T47D (cell line): ENCODE measurements at regions not wholly inside any gene's neighbourhood (a gene's known extent, or its start where the extent isn't known, plus 50 kb on each side); places are given as distances from the start of the nearest gene placed in this dataset.
"Not testable (repeated sequence)": the region's sequence is repeated elsewhere in the genome, so short reads cannot be mapped to it uniquely, and the experiment has no call there.

ENCODE experiments used
- DNase-seq, 2 experiments: peaks; one replicate each; pipeline versions ENCODE4 v3.0.0 to v3.0.0-alpha.2; 2011 to 2012; ENCODE audit warnings: low read depth in 1 of 2, low spot score in 1 of 2
- JUND ChIP-seq: IDR thresholded peaks from 2 replicates; pipeline ENCODE4 v1.6.1; 2012; ENCODE audit warnings: low read depth
- in situ Hi-C: cut with HindIII; loops from 2 replicates; pipeline ENCODE4 v1.10.0; 2016; ENCODE audit warnings: low sequenced_read_pairs, low pct_unique_long_range_greater_than_20kb

GRCh38 chr9:73050065-73050816 lies 97.4 kb upstream of the ALDH1A1 start:
- in situ Hi-C loops, result no loop called here
- TF ChIP-seq JUND, result no peak
- DNase-seq, result no peak

- in situ Hi-C loops, result no loop called here
Measured at GRCh38 chr9:73049280-73049679, 96.4 kb upstream of the ALDH1A1 start.

GRCh38 chr9:73046769-73047168 lies 93.9 kb upstream of the ALDH1A1 start:
- in situ Hi-C loops, result no loop called here
- no peak for DNase-seq
- TF ChIP-seq JUND, result no peak

More at GRCh38 chr9:73049280-73049679, 96.4 kb upstream of the ALDH1A1 start:
- no peak for DNase-seq
- no peak for TF ChIP-seq JUND

- in situ Hi-C loops, DNase-seq: not testable (repeated sequence)
Measured at GRCh38 chr9:73044776-73045175, 91.9 kb upstream of the ALDH1A1 start.

- no peak for DNase-seq
- TF ChIP-seq JUND, result no peak
- in situ Hi-C loops, result no loop called here
Measured at GRCh38 chr9:73042155-73042554, 89.3 kb upstream of the ALDH1A1 start.

GRCh38 chr9:73039271-73040263 lies 86.7 kb upstream of the ALDH1A1 start:
- no peak for TF ChIP-seq JUND
- no peak for DNase-seq
- in situ Hi-C loops, result no loop called here

- DNase-seq, result peak in 1 of 2 experiments; percentile 4
- in situ Hi-C loops, result no loop called here
- no peak for TF ChIP-seq JUND
Measured at GRCh38 chr9:73038613-73039012, 85.8 kb upstream of the ALDH1A1 start.

GRCh38 chr9:73038089-73038509 lies 85.2 kb upstream of the ALDH1A1 start:
- in situ Hi-C loops, result no loop called here
- peak in 1 of 2 experiments; percentile 12 for DNase-seq
- no peak for TF ChIP-seq JUND

- DNase-seq, result no peak
- in situ Hi-C loops, result no loop called here
- TF ChIP-seq JUND, result no peak
Measured at GRCh38 chr9:73037613-73038012, 84.8 kb upstream of the ALDH1A1 start.

- TF ChIP-seq JUND, result no peak
- no peak for DNase-seq
- in situ Hi-C loops, result no loop called here
Measured at GRCh38 chr9:73034962-73035361, 82.1 kb upstream of the ALDH1A1 start.

GRCh38 chr9:73031350-73031749 lies 78.5 kb upstream of the ALDH1A1 start:
- TF ChIP-seq JUND, result no peak
- in situ Hi-C loops, result no loop called here
- no peak for DNase-seq

GRCh38 chr9:73030370-73031030 lies 77.6 kb upstream of the ALDH1A1 start:
- no peak for TF ChIP-seq JUND
- no peak for DNase-seq
- in situ Hi-C loops, result no loop called here
